WTC11 (cell line): ENCODE measurements at regions not wholly inside any gene's neighbourhood (a gene's known extent, or its start where the extent isn't known, plus 50 kb on each side); places are given as distances from the start of the nearest gene placed in this dataset.

Experiments used
- SP1 ChIP-seq: sonication (generic); formaldehyde crosslinking; conservative IDR thresholded peaks from 2 replicates; pipeline ENCODE4 v1.8.1; 2022; ENCODE audit warnings: missing genetic modification reagents
- ZNF232 ChIP-seq: sonication (generic); formaldehyde crosslinking; IDR thresholded peaks from 2 replicates; pipeline ENCODE4 v1.8.0; 2022; ENCODE audit warnings: mild to moderate bottlenecking, missing genetic modification reagents
- TF ChIP-seq, protein P1 (sequence below): fragments of 200-600 bp; IDR thresholded peaks from 2 replicates; pipeline ENCODE4 v1.8.0; 2022; ENCODE audit warnings: antibody characterized with exemption

- TF ChIP-seq, protein P1, sequence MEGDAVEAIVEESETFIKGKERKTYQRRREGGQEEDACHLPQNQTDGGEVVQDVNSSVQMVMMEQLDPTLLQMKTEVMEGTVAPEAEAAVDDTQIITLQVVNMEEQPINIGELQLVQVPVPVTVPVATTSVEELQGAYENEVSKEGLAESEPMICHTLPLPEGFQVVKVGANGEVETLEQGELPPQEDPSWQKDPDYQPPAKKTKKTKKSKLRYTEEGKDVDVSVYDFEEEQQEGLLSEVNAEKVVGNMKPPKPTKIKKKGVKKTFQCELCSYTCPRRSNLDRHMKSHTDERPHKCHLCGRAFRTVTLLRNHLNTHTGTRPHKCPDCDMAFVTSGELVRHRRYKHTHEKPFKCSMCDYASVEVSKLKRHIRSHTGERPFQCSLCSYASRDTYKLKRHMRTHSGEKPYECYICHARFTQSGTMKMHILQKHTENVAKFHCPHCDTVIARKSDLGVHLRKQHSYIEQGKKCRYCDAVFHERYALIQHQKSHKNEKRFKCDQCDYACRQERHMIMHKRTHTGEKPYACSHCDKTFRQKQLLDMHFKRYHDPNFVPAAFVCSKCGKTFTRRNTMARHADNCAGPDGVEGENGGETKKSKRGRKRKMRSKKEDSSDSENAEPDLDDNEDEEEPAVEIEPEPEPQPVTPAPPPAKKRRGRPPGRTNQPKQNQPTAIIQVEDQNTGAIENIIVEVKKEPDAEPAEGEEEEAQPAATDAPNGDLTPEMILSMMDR = no peak
- TF ChIP-seq SP1 (CRISPR knock-in tag) (no peak), ZNF232 (no peak)
Observed at GRCh38 chr13:34734932-34735331, 207.1 kb upstream of the NBEA start.
